Ascending aorta (tissue), 2 donors: ENCODE measurements at regions not wholly inside any gene's neighbourhood (a gene's known extent, or its start where the extent isn't known, plus 50 kb on each side); places are given as distances from the start of the nearest gene placed in this dataset.
A peak's percentile ranks its signal among the peaks of the same experiment; 100 is the strongest.

Source experiments
- DNase-seq, 2 donors: peaks; one replicate each; pipeline ENCODE4 v3.0.0-alpha.2; 2019; ENCODE audit warnings: low spot score in 2 of 2
- H3K27ac ChIP-seq, 2 donors: fragments of 200-600 bp; sonication (generic); one replicate each; pipeline ENCODE4 v1.5.1; 2016 to 2017; ENCODE audit warnings: mild to moderate bottlenecking in 1 of 2
- H3K27me3 ChIP-seq: fragments of 200-600 bp; sonication (generic); one replicate; pipeline ENCODE4 v1.5.1; 2017
- H3K36me3 ChIP-seq, 2 donors: fragments of 200-600 bp; sonication (generic); one replicate each; pipeline ENCODE4 v1.5.1; 2016
- H3K4me1 ChIP-seq, 2 donors: fragments of 200-600 bp; sonication (generic); one replicate each; pipeline ENCODE4 v1.5.1; 2016 to 2017; ENCODE audit warnings: mild to moderate bottlenecking in 1 of 2
- H3K4me3 ChIP-seq, 2 donors: fragments of 200-600 bp; sonication (generic); one replicate each; pipeline ENCODE4 v1.5.1; 2016 to 2017; ENCODE audit warnings: mild to moderate bottlenecking in 1 of 2
- H3K9me3 ChIP-seq, 2 donors: fragments of 200-600 bp; sonication (generic); one replicate each; pipeline ENCODE4 v1.5.1; 2016
- intact Hi-C: fragments of 100-400 bp; cut with DNase I; formaldehyde crosslinking; loops from one replicate; pipeline ENCODE4 v1.15.1; 2023
- TF ChIP-seq, protein P1 (sequence below), 3 experiments: fragments of 200-600 bp in 2 of 3; fragments of 450-650 bp in 1 of 3; sonication (generic) in 2 of 3; IDR thresholded peaks; one replicate each; pipeline ENCODE4 v1.5.1; 2016 to 2019; ENCODE audit warnings: antibody characterized with exemption in 3 of 3, mild to moderate bottlenecking in 1 of 3, moderate library complexity in 1 of 3

DNA sequence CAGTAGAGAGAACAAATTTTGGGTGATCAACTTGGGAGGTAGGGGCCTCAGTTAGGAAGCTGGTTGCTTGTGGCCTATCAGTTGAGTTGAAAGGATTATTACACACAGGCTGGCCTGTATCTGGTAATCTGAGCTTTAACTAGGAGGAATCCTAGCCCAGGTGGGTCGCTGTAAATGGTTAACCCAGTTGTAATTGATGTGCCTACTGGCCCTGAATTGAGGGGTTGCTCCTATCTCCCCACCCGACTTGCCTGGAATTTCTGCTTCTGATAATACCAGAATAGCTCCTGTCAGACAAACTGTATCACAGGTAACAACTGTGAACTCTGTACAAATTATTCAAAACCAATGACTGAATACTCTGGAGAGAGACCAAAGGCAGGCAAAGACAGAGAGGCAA lies 210.4 kb upstream of the RUNX1 start:
- no peak overlapping the region for H3K27ac ChIP-seq
- no peaks in the 10 kb centered on the region for H3K27me3 ChIP-seq
- no peaks in the 10 kb centered on the region for H3K36me3 ChIP-seq
- peaks cover 0 to 15% of the 10 kb centered on the region in 2 donors for H3K4me1 ChIP-seq
- no peak overlapping the region for H3K4me3 ChIP-seq
- intact Hi-C loops, result loop anchor here (5.0 kb wide), 1 partner anchor 372 kb away; no protein-coding TSS in a partner anchor
- no peak for DNase-seq
- TF ChIP-seq, protein P1, sequence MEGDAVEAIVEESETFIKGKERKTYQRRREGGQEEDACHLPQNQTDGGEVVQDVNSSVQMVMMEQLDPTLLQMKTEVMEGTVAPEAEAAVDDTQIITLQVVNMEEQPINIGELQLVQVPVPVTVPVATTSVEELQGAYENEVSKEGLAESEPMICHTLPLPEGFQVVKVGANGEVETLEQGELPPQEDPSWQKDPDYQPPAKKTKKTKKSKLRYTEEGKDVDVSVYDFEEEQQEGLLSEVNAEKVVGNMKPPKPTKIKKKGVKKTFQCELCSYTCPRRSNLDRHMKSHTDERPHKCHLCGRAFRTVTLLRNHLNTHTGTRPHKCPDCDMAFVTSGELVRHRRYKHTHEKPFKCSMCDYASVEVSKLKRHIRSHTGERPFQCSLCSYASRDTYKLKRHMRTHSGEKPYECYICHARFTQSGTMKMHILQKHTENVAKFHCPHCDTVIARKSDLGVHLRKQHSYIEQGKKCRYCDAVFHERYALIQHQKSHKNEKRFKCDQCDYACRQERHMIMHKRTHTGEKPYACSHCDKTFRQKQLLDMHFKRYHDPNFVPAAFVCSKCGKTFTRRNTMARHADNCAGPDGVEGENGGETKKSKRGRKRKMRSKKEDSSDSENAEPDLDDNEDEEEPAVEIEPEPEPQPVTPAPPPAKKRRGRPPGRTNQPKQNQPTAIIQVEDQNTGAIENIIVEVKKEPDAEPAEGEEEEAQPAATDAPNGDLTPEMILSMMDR (IDR thresholded peaks at IDR 0.05), result no peak
- no peaks in the 10 kb centered on the region for H3K9me3 ChIP-seq

DNA sequence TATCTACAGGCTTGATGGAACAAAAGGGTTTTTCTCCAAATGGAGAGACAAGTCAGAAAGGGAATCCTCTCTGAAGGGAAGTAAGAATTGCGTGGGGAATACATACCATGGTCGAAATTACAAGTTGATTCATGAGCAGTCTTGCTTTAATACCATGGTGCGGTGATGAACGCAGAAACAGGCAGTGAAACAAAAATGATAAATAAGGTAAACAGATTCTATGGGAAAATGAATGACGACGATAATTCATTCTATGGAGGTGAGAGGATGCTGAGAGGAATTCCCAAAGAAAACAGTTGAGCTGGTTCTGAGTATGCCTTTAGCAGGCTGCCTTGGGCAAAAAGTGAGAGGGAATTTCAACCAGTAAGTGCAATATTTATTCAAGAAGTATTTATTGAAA lies 209.4 kb upstream of the RUNX1 start:
- Histone ChIP-seq H3K27ac (no peak overlapping the region), H3K9me3 (no peaks in the 10 kb centered on the region), H3K27me3 (no peaks in the 10 kb centered on the region), H3K36me3 (no peaks in the 10 kb centered on the region), H3K4me3 (no peak overlapping the region), H3K4me1 (peaks cover 0 to 15% of the 10 kb centered on the region in 2 donors)
- no peak for DNase-seq
- intact Hi-C loops, result loop anchor here (5.0 kb wide), 1 partner anchor 371 kb away; no protein-coding TSS in a partner anchor
- TF ChIP-seq, protein P1 (IDR thresholded peaks at IDR 0.05), result no peak

DNA sequence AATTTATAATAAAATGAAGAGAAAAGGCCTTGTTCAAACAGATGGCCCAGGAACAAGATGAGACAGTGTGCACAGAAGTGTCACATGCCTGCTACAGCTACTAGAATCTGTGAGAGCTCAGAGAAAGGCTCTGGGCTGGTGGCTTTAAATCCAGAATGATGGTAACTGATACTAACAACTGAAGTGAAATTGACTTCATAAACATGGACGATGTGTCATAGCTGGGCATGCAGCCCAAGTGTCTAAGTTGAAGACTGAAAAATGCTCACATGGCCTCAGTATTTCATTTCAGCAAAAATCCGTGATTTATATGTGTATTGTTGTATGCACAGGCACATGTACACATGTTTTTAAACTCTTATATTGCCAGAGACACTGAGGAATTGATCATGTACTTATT lies 208.3 kb upstream of the RUNX1 start:
- Histone ChIP-seq H3K9me3 (no peaks in the 10 kb centered on the region), H3K4me3 (no peak overlapping the region), H3K27ac (peak overlapping the region in 1 of 2 donors; percentile 52), H3K27me3 (no peaks in the 10 kb centered on the region), H3K4me1 (peaks cover 0 to 15% of the 10 kb centered on the region in 2 donors), H3K36me3 (no peaks in the 10 kb centered on the region)
- TF ChIP-seq, protein P1 (IDR thresholded peaks at IDR 0.05), result no peak
- intact Hi-C loops, result loop anchor here (2.0 to 5.0 kb wide), 2 partner anchors 67 to 370 kb away; no protein-coding TSS in a partner anchor
- DNase-seq, result peak in 1 of 2 donors; percentile 74

DNA sequence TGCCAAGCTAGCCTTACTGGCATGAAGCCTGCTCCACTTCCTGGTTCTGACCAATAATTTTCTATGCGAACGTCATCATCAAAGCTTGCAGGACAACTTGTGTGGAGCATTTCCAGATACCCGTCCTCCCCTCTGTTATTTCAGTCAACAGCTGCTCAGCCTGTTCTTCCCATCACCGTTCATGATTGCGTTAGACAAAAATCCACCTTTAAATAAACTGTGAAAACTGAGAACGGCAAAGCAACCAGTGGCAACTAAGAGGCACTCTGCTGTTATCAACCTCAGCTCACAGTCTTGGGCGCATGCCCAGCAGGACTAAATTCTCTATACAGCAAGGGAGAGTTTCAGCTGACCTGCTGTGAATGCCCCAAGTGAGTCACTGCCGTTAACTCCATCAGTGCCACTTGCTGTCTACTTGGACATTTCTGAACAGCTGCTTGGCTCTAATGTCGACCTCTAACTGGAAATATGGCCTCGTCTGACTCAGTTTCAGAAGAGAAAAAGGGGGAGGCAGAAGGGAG lies 207.4 kb upstream of the RUNX1 start:
- peak overlapping the region; percentile 25 to 42 for H3K4me3 ChIP-seq
- TF ChIP-seq, protein P1 (IDR thresholded peaks at IDR 0.05), result no peak
- H3K36me3 ChIP-seq, result no peaks in the 10 kb centered on the region
- intact Hi-C loops, result loop anchor here (2.0 to 5.0 kb wide), 2 partner anchors 68 to 369 kb away; no protein-coding TSS in a partner anchor
- peak; percentile 33 to 89 for DNase-seq
- H3K9me3 ChIP-seq, result no peaks in the 10 kb centered on the region
- H3K27me3 ChIP-seq, result no peaks in the 10 kb centered on the region
- peaks cover 0 to 15% of the 10 kb centered on the region in 2 donors for H3K4me1 ChIP-seq
- H3K27ac ChIP-seq, result peak overlapping the region in 1 of 2 donors; percentile 52

DNA sequence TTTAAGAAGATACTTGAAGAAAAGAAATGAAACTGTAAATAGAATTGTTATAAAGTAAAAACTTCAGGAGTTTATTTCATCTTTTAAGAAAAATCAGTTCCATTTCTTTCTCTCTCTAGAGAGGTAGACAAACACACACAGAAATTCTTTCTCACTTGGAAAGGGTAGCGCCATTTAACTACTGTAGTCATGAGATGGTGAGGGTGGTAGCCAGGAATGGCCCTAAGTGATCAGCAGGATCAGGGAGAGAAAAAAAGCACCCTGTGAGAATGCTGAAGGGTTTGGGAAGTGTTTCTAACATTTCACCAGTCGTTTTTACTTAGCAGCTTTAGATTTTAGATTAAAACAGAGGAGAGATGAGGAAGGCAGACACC lies 205.7 kb upstream of the RUNX1 start:
- Histone ChIP-seq H3K4me1 (peaks cover 0 to 15% of the 10 kb centered on the region in 2 donors), H3K4me3 (no peak overlapping the region), H3K27me3 (no peaks in the 10 kb centered on the region), H3K9me3 (no peaks in the 10 kb centered on the region), H3K27ac (no peak overlapping the region), H3K36me3 (no peaks in the 10 kb centered on the region)
- intact Hi-C loops, result loop anchor here (5.0 kb wide), 1 partner anchor 367 kb away; no protein-coding TSS in a partner anchor
- no peak for DNase-seq
- TF ChIP-seq, protein P1 (IDR thresholded peaks at IDR 0.05), result no peak
